Tibial artery (tissue), 4 donors: ENCODE measurements at regions not wholly inside any gene's neighbourhood (a gene's known extent, or its start where the extent isn't known, plus 50 kb on each side); places are given as distances from the start of the nearest gene placed in this dataset.

Experiments used
- DNase-seq, 2 donors: peaks; one replicate each; pipeline ENCODE4 v3.0.0-alpha.2; 2019
- H3K27ac ChIP-seq, 2 donors: fragments of 200-600 bp; sonication (generic) in 1 of 2; 1 replicate in 1 of 2; 2 replicates in 1 of 2; pipeline ENCODE4 v1.5.1; 2018 to 2019; ENCODE audit warnings: mild to moderate bottlenecking in 1 of 2
- H3K27me3 ChIP-seq, 2 donors: fragments of 200-600 bp; sonication (generic) in 1 of 2; one replicate each; pipeline versions ENCODE4 v1.5.1 to v1.6.0; 2016 to 2019
- H3K36me3 ChIP-seq, 3 donors: fragments of 200-600 bp; sonication (generic) in 2 of 3; one replicate each; pipeline ENCODE4 v1.5.1; 2016 to 2019; ENCODE audit warnings: mild to moderate bottlenecking in 2 of 3
- H3K4me1 ChIP-seq, 4 donors: fragments of 200-600 bp; sonication (generic) in 2 of 4; 1 replicate in 3 of 4; 2 replicates in 1 of 4; pipeline ENCODE4 v1.5.1; 2016 to 2019
- H3K4me3 ChIP-seq, 2 donors: fragments of 200-600 bp; sonication (generic) in 1 of 2; 1 replicate in 1 of 2; 2 replicates in 1 of 2; pipeline ENCODE4 v1.5.1; 2018 to 2019; ENCODE audit warnings: mild to moderate bottlenecking in 2 of 2
- H3K9me3 ChIP-seq, 3 donors: fragments of 200-600 bp; sonication (generic) in 1 of 3; one replicate each; pipeline ENCODE4 v1.5.1; 2016 to 2019
- CTCF ChIP-seq, 2 experiments: fragments of 200-600 bp in 1 of 2; fragments of 450-650 bp in 1 of 2; IDR thresholded peaks; one replicate each; pipeline ENCODE4 v1.5.1; 2017 to 2019; ENCODE audit warnings: antibody characterized with exemption in 2 of 2, mild to moderate bottlenecking in 1 of 2, moderate library complexity in 1 of 2
- intact Hi-C: fragments of 100-400 bp; cut with DNase I; formaldehyde crosslinking; loops from one replicate; pipeline ENCODE4 v1.15.0; 2023; ENCODE audit warnings: low total_unique reads

- Histone ChIP-seq H3K9me3 (no peaks in the 10 kb centered on the region), H3K36me3 (no peaks in the 10 kb centered on the region), H3K27me3 (no peaks in the 10 kb centered on the region), H3K4me1 (no peaks in the 10 kb centered on the region), H3K27ac (no peak overlapping the region), H3K4me3 (no peak overlapping the region)
- no peak for DNase-seq
- TF ChIP-seq CTCF (IDR thresholded peaks at IDR 0.05), result no peak
- intact Hi-C loops, result no loop called here
Measured at GRCh38 chr18:73458186-73458964, 590.6 kb upstream of the NETO1 start.

- intact Hi-C loops, result no loop called here
- H3K4me1 ChIP-seq, result no peaks in the 10 kb centered on the region
- TF ChIP-seq CTCF (IDR thresholded peaks at IDR 0.05), result no peak
- H3K4me3 ChIP-seq, result no peak overlapping the region
- H3K36me3 ChIP-seq, result no peaks in the 10 kb centered on the region
- no peaks in the 10 kb centered on the region for H3K27me3 ChIP-seq
- no peak for DNase-seq
- no peaks in the 10 kb centered on the region for H3K9me3 ChIP-seq
- H3K27ac ChIP-seq, result no peak overlapping the region
Measured at GRCh38 chr18:73456643-73457042, 588.9 kb upstream of the NETO1 start.

- no peak for TF ChIP-seq CTCF (IDR thresholded peaks at IDR 0.05)
- intact Hi-C loops, result no loop called here
- no peak overlapping the region for H3K27ac ChIP-seq
Measured at GRCh38 chr18:73452866-73453265, 585.1 kb upstream of the NETO1 start.

GRCh38 chr18:73446502-73446901, 578.7 kb upstream of the NETO1 start:
- H3K27me3 ChIP-seq, result no peaks in the 10 kb centered on the region
- DNase-seq, result no peak
- intact Hi-C loops, result no loop called here
- no peak for TF ChIP-seq CTCF (IDR thresholded peaks at IDR 0.05)
- H3K36me3 ChIP-seq, result no peaks in the 10 kb centered on the region
- H3K9me3 ChIP-seq, result no peaks in the 10 kb centered on the region
- no peaks in the 10 kb centered on the region for H3K4me1 ChIP-seq
- H3K4me3 ChIP-seq, result no peak overlapping the region
- H3K27ac ChIP-seq, result no peak overlapping the region

More at GRCh38 chr18:73452866-73453265, 585.1 kb upstream of the NETO1 start:
- Histone ChIP-seq H3K4me3 (no peak overlapping the region), H3K4me1 (no peaks in the 10 kb centered on the region), H3K9me3 (no peaks in the 10 kb centered on the region), H3K36me3 (no peaks in the 10 kb centered on the region), H3K27me3 (no peaks in the 10 kb centered on the region)
- DNase-seq, result no peak

- Histone ChIP-seq H3K36me3 (no peaks in the 10 kb centered on the region), H3K27ac (no peak overlapping the region), H3K4me1 (no peaks in the 10 kb centered on the region), H3K4me3 (no peak overlapping the region), H3K27me3 (no peaks in the 10 kb centered on the region), H3K9me3 (no peaks in the 10 kb centered on the region)
- no peak for DNase-seq
- intact Hi-C loops, result no loop called here
- no peak for TF ChIP-seq CTCF (IDR thresholded peaks at IDR 0.05)
Measured at GRCh38 chr18:73431620-73432019, 563.8 kb upstream of the NETO1 start.
